GM21381 (cell line): ENCODE measurements at regions not wholly inside any gene's neighbourhood (a gene's known extent, or its start where the extent isn't known, plus 50 kb on each side); places are given as distances from the start of the nearest gene placed in this dataset.
A peak's percentile ranks its signal among the peaks of the same experiment; 100 is the strongest.

Experiments used
- ATAC-seq: cut with Tn5 transposase; IDR thresholded peaks from one replicate; pipeline ENCODE4 v1.9.1; 2021; ENCODE audit warnings: mild to moderate bottlenecking, moderate library complexity; ENCODE audit not compliant: unreplicated experiment

DNA sequence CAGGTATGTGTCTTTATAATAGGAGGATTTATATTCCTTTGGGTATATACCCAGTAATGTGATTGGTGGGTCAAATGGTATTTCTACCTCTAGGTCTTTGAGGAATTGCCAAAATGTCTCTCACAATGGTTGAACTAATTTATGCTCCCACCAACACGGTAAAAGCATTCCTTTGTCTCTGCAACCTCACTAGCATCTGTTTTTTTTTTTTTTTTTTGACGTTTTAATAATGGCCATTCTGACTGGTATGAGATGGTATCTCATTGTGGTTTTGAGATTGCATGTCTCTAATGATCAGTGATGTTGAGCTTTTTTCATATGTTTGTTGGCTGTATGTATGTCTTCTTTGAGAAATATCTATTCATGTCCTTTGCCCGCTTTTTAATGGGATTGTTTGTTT, 144.9 kb upstream of the RGS17 start:
- ATAC-seq = no peak

DNA sequence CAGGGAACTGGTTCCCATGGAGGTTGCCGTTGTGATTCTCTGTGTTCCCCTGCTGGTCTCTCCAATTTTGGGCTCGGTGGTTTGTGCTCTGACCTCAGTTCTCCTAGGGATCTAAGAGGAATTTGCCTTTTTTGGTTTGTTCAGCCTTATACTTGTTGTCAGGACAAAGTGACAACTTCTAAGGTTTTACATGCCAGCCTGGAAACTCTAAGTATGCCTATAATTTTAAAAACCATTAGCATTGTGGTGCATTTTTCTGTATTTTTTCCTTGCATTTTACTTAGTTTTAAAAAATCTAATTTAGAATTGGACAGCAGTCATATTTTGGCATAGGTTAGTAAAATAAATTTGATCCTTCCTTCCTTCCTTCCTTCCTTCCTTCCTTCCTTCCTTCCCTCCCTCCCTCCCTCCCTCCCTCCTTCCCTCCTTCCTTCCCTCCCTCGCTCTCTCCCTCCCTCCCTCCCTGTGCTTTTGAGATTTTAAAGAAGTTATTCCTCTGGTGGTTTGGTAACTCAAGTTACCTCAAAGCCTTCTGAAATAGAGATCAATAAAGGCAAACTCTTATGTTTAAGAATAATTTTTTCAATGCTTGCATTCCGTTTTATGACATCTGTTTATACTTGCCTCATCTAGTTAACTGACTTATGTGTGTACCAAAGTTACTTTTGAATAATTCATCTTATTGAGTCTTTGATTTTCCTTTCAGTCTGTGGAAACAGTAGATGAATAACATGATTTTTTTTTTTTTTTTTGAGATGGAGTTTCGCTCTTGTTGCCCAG, 141.3 kb upstream of the RGS17 start:
- no peak for ATAC-seq

DNA sequence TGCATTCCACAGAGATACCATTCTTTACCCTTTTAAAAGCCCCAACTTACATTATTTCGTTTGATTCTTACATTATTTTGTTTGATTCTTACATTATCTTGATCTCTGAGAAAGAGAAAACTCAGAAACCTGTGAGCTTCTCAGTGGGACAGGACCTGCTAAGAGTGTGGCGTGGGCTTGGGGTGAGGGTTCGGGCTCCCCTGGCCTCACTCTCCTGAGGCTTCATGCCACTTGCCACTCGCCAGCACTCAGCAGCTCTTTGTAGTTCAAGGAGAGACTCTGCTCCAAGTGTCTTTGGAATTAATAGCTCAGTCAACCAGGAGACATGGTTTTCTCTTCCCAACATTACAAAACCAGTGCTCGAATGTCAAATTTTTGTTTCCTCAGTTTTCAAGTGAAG, 132.4 kb upstream of the RGS17 start:
- no peak for ATAC-seq

DNA sequence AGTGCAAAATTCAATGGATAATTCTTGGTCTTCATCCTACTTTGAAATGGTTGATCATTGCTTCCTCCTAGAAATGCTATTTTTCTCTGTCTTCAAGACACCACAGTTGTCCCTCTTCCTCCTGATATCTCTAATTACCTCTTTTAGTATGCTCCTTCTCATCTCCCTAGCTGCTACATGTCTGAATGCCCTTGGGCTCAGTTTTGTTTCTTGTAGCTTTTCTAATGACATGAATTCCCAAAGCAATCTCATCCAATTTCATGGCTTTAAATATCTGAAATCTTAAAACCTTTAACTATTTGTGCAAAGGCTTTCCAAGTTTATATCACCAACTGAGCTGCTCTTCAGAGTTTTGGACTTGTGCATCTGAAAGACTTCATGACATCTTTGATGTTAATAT, 120.2 kb upstream of the RGS17 start:
- ATAC-seq = no peak

DNA sequence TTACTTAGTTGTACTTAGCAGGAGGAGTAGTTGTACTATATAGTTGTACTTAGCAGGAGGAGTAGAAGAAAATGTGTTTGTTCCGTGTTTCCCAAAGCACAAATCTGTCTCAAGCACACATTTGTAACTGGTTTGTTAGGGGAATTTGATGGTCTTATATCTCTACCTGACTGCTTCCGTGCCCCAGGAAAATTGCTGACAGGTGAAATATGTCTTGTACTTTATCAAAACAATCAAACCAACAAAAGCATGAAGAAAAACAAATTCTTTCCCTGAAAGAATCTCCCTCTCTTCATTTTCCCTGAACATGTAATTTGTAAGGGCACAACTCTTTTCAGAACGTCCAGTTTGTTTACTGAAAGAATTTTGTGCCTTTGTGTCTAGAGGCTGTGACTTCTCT, 106.6 kb upstream of the RGS17 start:
- no peak for ATAC-seq

DNA sequence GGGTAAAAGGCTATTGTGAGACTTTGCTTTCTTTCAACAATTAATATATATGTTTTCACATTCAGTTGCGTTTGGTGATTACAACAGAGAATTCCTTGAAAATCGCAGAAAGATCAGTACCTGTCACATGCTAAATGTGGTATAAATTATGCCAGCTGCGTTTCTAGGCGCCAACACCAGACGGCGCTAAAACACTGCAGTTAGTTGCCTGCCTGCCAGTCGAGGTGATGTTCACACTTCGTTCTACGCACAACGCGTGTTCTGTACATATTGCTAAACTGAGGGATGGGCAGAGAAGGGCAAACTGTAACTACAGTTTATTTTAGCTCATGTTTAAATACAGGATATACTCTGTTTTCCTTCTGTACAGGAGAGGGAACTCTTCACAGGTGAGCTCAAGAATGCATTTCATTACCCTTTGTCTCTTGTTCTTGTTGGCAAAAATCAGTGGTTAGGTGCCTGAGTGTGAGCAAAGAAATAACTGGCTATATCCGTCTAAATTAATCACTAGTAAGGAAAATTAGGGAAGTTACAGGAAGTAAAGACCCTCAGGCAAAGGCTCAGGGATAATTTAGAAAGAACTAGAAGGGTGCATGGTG, 100.1 kb upstream of the RGS17 start:
- no peak for ATAC-seq

DNA sequence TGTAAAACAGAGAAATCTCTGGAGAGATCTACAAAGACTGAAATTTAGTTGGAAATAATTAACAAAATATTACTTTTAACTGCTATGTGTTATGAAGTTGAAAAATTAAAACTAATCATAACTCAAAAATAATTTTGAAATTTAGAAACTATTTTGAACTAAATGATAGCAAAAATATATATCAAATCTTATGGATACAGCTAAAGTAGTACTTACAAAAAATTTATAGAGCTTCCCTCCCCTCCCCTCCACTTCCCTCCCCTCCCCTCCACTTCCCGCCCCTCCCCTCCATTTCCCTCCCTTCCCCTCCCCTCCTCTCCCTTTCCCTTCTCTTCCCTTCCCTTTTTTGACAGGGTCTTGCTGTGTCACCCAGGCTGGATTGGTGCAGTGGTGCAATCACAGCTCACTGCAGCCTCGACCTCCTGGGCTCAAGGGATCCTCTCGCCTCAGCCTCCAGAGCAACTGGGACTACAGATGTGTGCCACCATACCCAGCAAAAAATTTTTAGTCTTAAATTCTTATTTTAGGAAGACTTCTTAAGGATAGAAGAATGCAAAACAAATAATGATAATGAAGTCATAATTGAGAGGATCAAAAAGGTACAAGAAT, 87.2 kb upstream of the RGS17 start:
- no peak for ATAC-seq

DNA sequence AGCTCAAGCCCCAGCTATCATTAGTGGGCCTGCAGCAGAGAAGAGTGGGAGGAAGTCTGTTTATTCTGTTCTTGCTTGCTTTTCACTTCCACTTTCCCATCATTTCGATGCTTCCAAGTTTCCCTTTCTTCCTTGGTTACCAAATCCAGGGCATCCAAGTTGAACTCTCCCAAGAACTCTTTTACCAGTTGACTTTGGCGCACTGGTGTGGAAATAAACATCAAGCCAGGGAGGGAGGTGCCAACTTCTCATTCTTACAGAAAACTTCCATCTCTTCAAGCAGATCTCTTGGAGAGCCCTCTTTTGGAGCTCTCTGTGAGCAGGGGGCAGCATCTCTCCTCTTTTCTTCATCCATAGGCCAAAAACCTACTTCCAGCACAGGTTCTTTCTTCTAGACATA, 85.7 kb upstream of the RGS17 start:
- no peak for ATAC-seq

DNA sequence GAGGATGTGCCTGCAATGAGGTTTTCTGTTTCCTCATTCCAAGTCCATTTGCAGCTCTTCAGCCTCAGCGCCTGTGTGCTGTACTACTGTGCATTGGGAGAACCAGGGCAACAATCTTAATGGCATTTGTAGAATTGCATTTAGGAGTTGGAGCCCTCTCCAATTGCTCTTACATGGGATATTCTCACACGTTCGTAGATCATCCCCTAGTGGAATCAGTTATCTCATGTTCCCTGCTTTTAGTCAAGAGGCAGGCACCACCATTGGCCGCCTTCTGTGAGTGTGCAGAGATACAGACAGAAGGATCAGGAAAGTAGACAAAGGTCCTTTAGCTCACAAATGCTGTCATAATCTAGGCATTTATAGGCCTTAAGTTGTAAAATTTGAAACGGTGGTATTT, 84.2 kb upstream of the RGS17 start:
- ATAC-seq = no peak

DNA sequence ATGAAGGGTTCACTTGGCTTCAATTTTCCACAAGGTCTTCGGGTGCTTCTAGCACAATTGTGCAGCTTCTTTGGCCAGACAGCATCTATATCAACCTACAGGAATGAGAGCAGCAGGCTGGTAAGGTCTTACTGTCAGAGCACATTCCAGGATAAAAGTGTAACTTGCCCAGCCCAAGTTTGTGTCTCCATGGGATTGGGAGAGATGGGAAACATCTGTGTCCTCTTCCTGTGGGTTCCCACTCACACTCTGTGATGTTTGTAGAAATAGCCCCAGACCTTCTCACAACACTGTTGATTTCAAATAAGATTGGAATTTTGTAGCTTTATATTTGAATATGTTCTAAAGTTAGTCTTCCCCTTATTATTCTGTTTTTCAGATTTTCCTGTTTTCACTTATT, 83.4 kb upstream of the RGS17 start:
- no peak for ATAC-seq

DNA sequence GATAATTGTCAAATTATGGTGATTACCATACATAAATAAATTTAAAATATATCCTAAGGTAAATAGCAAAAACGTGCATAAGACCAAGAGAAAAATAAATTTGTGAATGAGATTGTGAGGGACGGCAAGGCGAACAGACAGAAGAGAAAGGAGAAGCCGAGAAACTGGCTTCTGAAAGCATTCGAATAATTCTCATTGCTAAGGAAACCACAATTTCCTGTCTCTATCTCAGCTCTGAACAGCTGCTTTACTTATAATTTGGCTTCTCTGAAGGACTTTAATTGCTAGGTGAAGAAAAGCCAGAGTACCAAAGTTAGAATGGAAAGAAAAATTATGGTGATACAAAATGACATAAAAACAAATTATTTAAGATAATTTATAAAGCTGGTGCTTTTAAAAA, 79.0 kb upstream of the RGS17 start:
- peak; percentile 91 for ATAC-seq

DNA sequence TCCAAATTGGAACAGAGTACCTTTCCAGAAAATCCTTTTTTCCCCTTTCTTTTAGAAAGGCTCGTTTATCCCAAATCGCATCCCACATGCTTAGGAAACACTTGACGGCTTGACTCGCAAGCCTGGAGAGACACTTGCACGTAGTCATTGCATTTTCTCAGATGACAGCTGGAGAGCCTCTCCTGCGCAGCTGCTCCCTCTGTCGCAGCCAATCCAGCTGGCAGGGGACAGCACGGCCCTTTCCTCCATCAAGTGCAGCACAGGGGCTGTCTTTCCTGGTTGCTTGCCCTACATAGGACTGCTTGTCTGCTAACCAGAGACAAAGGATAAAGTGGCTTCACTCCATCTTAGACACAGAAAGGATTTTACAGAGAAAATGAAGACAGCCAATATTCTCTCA, 77.6 kb upstream of the RGS17 start:
- ATAC-seq = no peak

DNA sequence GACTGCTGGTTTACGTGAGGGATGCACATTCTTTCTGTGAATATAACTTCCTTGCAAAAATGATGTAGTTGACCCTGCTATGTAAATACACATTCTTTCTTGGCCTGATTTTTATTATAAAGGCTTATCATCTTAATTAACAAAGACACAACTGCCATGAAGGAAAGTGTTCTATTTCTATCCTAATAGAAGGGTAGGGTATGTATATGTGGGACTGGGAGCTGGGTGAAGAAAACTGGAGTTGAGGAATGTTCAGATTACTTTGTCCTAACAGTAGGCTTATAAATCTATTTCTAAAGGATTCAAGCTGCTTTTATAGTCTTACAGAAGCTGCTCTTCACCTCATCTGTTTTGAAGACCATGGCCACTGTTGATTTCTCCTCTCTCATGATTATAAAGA, 76.5 kb upstream of the RGS17 start:
- ATAC-seq = no peak

DNA sequence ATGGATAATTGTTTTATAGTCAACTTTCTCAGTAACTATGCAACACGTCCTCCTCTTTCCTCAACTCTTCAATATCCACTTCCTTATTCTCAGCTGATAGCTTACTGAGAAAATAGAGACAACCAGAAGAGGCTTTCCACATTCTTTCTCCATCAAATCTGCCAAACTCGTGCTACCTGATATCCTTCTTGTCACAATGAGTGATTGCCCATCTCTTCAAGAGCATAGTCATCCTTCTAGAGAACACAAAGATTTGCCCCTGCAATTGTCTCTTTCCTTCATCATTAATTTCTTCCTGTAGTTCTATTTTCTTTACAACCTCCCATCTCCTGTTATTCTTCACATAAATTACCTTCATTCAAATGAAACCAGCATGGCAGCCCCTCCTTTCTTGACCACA, 75.9 kb upstream of the RGS17 start:
- no peak for ATAC-seq

DNA sequence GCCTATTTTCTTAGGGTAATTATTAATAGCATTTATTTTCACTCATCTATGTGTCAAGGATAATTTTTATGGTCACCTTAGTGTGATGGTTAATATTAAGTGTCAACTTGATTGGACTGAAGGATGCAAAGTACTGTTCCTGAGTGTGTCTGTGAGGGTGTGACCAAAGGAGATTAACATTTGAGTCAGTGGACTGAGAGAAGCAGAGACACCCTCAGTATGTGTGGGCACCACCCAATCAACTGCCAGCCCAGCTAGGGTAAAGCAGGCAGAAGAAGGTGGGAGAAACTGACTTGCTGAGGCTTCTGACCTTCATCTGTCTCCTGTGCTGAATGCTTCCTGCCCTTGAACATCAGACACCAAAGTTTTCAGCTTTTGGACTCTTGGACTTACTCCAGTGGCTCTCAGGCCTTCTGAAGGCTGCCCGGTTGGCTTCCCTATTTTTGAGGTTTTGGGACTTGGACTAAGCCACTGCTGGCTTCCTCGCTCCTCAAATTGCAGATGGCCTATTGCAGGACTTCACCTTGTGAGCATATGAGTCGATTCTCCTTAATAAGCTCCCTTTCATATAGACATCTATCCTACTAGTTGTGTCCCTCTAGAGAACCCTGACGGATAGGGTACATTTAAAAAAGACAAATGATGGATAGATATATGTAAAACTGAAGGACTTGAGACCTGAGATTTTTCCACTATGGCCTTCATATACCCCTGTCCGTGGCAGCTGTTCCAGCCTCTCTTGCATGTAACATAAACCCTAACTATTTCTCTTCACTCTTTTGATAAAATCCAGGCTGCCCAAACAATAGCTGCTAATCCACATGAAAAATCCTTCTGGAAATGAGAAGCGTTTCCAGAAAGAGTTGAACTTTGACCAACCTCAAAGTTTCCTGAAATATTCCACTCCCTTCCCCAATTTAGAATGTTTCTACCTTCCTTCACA, 62.1 kb upstream of the RGS17 start:
- ATAC-seq = no peak

DNA sequence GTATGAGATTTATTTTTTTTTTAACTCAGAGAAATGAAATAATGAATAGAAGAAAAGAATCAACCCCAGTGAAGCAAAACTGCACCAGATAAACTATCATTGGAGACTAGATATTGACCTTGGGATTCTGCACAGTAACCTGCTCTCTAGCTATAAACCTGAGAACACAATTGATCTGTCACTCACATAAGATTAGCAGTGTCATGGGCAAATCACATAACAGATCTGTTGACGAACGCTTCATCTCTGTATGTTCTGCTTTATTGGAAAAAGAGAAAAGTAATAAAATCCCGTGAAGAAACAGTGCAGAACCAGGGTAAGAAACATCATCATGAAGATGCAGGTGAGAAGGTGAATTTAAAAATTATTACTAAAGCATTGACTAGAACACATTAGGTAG, 52.8 kb upstream of the RGS17 start:
- ATAC-seq = no peak
